GM19397 (cell line): ENCODE measurements at regions not wholly inside any gene's neighbourhood (a gene's known extent, or its start where the extent isn't known, plus 50 kb on each side); places are given as distances from the start of the nearest gene placed in this dataset.

Experiments
- ATAC-seq: cut with Tn5 transposase; IDR thresholded peaks from one replicate; pipeline ENCODE4 v1.9.1; 2021; ENCODE audit warnings: mild to moderate bottlenecking, moderate library complexity; ENCODE audit not compliant: unreplicated experiment

DNA sequence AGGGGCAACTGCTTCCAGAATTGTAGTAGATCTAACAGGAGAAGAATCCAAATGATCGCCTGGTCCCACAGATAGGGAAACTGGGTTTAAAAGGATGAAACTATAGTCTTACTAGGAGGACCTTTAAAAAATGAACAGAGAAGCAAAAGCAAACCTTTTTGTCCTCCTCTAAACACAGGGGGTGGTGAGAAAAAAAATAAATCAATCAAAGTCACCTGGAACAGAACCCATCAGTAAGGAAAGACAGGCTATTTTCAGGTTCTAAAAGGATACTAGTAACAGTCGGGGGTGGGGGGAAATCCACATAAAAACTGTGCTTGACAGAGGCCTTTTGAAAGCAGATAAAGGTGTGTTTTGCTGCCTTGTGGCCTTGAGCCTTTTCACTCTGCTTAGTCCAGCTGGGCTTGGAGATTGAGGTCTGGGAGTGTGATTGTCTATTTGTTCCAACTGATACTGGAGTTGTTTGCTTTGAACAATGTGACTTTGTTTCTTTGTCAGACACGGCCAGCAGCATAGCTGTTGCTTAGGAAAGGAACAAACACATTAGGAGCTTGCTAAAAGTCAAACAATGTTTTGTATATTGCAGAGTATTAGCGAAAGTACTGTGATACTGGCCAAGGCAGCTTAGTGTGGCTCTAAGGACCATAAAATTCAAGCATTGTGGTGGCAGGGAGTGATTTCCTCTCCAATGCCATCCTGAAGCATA lies 141.1 kb upstream of the IRF2BP2 start:
- ATAC-seq: no peak

DNA sequence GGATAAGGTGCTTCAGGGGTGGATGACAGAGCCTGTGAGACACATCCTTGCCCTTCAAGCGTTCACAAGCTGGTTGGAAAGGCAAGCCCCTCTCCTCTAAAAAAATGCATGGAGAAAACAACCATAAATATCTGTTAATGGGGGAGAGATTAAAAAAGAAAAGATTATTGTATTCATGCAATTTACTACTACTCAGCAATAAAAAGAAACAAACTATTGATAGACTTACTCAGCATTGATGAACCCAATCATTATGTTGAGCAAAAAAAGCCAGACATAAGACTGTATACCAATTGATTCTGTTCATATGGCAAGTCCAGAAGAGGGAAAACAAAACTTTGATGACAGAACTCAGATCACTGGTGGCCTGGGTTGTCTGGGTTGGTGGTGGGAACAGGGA lies 138.7 kb upstream of the IRF2BP2 start:
- no peak for ATAC-seq

DNA sequence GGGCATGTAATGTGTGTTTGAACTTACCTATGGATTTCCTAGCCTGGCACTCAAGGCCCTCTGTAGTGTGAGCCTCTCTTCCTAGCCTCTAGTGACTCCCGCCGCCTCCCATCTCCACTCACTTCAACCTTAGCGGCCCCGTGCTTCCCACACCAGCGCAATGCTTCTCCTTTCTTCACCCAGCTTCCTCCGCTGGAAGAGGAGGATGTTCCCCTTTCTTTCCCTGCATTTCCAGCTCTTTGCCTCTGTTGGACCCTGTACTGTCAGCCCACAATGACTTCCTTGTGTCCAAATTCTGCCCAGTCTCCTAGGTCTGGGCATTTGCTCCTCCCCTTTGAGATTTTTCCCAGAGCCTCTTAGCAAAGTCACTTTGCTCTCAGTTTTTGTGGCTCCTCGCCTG lies 138.1 kb upstream of the IRF2BP2 start:
- no peak for ATAC-seq

DNA sequence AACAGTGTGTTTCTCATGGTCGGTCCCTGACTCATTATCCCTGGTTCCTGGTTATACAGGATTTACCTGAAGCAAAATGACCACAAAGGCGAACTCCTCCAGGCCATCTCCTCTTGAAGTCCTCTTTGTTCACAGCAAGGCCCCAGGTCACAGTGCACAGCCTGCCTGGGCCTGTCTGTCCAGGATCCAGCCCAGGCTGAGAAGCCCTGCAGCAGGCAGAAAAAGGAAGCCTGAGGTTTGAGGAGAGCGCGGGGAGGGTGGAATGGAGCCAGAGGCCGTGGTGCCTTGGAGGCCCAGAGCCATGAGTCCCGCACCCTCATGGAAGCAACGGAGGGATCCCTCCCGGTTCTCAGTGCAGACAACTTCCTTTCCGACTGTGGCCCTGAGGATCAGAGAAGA lies 136.8 kb upstream of the IRF2BP2 start:
- ATAC-seq: no peak

DNA sequence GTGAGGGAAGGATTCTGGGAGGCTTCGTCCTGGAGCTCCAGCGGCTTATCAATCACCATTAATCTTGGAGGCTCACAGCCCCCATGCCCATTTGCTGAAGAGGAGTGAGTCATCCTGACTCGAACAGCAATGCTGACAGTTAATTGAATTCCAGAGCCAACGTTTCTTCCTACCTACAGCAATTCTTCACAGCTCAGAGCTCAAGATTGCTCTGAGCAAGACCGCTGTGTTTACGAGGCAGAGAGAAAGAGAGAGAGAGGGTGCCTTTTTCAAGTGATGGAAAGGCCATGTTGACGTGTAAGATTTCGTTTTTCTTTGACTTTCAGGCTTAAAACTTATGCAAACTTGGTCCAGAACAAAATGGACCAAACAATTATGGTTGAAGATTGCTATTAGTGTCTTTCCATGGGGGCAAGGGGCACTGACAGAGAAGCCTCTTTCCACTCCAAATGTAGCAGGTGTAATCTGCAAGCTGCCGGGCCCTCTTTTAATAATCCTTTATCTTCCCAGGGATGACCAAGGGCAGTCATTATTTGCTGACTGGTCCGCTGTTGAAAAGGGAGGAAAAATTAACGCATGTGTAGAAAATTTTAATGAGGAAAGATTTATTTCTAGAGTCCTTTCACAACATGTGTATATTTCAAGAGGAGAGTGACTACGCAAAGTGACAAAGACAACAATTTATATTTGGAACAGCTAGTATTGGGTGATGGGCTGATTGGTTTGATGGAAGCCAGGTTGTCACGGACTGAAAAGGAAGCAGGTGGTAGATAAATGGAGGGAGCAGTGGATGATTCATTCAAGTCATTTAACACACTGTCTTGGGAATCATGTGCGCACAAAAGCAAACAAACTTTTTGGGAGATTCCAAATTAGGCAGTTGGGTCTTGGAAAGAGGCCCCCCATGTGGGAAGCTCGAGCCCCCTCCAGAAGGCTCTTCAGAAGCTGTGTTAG lies 136.1 kb upstream of the IRF2BP2 start:
- ATAC-seq: no peak

DNA sequence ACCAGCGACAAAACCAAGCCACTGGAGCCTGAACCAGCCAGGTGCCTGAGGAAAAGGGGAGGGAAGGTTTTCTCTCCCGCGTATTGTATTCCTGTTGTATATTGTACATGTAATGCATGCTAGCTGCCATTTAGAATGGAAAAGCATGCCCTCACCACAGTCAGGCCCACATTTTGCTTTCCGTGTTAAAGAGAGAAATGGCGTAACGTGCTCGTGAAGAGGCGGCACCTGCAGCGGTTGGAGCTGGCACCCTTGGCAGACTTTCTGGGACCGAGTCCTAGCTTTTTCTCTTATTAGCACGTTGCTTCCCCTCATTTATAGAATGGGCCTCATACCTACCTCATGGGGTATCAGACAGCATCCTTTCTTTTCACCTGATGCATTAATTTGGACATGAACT lies 135.3 kb upstream of the IRF2BP2 start:
- ATAC-seq: no peak

DNA sequence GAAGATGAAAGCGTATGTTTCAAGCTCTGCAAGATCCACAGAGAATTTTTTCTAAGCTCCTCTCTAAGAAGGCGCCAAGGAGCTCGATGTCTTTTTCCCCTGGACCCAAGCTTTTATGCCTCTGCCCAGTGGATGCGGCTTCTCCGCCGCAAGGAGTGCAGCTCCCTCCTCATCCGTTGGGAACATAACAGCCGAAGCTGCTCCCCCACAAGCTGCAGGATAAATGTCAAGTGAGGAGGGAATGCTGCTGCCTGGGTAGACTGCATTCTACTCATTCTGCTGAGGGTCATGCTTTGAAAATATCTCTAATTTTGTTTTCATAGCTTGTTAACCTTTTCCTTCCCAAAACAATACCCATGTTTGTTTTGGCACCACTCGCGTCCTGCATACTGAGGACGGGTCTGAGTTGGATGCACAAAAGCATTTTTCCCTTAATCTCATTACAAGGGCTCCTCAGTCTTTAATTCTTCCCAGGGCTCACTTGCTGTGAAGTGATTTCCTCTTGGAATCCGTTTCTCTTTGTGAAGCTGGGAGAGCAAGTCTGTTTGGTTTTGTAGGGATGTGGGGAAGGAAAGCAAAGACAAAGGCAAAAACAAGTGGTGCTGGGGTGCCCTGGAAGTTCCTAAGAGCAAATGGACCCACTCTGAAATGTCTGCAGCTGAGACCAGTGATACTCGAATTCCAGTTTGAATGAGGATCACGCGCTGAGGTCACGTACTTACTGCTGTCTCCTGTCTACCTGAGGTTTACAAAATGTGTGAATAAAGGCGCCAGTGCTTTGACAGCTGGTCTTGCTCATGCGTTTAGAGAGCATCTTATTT lies 134.0 kb upstream of the IRF2BP2 start:
- no peak for ATAC-seq

DNA sequence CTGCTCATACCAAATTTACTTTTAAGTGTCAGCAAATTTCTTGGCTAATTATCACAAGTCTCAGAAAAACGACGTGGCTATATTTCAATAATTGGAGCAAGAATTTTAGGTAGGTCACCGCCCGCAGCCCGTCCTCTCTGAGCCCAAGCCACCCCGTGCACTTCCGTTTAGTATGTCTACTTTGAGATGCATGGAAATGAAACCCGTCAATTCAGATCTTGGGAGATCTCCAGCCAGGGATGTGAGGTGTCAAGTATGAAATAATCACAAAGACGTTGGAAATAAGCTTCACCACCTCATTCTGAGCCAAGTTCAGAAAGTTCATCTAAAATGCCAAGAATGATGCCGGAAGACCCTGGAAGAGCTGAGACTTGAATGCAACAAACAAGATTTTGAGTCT lies 132.6 kb upstream of the IRF2BP2 start:
- no peak for ATAC-seq

DNA sequence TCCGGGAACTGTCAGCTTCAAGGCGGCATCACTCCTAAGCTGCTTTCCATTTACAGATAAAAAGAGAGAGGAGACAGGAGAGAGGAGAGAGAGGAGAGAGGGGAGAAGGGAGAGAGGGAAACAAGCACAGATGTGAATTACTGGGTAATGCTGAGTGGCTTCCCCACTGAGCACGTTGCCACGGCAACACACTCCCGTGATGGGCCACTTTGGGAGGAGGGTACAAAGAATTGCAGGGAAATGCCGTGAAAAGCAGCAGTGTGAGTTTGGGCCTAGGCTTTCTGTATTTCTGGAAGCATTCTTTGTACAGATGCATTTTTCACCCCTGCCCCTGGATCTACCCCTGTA lies 128.0 kb upstream of the IRF2BP2 start:
- ATAC-seq: no peak

DNA sequence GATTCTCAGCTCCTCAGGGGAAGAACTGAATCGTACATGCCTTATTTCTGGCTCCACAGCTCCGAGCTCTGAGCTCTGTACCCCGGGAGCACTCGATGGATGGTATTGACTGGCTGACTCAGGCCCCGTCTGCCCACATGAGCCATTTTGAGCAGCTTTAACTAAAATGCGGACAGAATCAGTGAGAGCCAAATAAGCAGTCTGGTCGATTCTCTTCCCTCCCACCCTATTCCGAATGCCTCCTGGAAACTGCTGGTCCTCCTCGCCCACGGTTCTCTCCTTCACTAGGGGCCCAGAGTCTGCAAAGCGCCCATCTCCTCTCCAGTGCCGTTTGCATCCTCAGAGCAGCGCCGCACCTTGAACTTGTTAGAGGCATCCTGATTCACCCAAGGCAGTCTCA lies 125.9 kb upstream of the IRF2BP2 start:
- ATAC-seq: no peak

DNA sequence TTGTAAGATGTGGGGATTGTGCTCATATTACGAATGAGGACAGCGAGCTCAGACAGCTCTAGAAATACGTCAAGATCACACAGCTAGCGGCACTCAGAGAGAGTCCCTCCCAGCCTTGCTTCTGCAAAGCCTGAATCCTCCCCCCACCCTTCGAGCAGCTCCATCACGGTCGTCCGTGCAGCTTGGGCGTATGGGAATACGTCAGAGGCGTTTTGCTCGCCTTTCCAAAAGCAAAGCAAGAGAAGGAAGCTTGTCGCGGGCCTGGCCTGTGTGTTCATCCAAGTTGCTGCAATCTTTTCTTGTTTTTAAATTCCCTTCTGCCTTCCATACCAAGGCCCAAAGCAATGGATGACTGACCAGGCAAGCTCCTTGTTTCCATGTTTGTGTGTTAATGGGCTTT lies 125.5 kb upstream of the IRF2BP2 start:
- ATAC-seq: no peak

DNA sequence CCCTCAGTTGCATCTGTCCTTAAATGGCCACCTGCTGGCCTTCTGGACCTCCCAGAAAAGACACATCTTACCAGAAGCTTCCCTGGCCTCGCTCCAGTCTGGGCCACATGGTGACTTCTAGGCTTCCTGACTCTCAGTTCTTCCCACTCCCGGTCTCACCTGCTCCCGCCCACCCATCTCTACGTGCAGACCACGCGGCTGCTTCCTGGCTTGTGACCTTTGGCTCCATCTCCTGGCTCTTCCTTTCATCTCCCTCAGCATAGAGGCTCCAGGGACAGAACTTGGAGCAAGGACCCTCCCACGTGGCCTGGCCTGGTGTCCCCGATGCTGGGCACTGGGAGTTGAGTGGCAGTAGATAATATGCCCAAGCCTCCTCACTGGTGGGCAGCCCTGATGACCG lies 124.9 kb upstream of the IRF2BP2 start:
- no peak for ATAC-seq

DNA sequence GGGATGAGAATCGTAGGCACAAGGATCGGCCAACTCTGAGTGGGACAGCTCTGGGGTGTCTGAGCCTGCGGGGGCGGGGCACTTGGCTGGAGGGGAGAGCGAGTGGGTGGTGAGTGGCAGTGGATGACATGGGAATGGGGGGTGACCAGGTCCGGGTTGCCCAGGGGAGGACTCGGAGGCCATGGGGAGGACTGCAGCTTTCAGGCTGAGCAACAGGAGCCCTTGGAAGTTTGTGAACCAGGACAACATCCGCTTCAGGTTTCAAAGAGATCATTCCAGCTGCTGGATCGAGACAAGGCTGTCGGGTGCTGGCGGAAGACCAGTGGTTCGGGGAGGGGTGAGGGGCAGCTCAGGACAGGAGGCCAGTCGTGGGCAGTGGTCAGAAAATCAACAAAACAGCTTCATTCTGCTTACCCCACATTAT lies 124.4 kb upstream of the IRF2BP2 start:
- ATAC-seq: no peak

DNA sequence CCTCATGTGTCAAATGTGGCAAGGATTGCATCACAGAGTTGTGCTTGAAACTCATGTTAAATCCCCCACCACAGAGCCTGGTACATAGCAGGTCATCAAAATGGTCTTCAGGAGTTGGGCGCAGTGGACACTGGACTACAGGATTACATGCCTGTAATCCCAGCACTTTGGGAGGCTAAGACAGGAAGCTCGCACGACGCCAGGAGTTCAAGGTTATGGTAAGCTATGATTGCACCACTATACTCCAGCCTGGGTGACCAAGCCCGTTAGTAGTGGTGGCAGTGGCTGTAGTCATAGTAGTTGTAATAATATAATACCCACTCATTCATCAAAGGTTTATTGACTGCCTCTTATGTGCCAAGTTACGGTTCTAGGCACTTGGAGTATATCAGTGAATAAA lies 123.4 kb upstream of the IRF2BP2 start:
- ATAC-seq: no peak

DNA sequence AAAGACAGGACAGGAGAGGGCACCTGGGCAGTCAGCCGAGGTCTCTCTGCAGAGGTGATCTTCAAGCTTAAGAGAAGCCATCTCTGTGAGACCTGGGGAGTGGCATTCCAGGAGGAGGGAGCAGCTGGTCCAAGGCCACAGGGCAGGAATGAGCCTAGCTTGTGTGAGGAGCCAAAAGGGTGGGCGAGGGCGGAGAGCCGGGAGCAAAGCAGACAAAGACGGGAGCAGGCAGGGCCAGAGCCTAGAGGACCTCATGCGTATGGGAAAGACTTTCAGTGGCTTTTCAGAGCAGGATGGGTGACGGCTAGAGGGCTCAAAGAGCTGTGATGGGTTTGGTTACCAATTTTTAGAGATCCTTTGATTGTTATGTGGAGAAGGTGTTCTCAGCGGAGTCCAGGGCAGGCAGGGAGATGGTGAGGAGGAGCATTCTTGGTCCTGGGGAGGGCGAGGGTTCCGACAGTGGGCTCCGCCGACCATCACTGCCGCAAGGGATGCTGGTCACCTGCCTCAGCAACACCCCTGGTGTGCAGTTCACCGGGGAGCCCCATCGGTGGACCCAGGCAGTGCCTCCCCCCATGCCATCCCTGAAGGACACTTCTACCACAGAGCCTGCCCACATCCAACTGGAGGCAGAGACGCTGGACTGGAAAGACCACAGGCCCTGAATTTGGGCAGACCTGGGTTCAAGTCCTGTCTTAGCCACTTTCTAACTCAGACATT lies 122.9 kb upstream of the IRF2BP2 start:
- no peak for ATAC-seq

DNA sequence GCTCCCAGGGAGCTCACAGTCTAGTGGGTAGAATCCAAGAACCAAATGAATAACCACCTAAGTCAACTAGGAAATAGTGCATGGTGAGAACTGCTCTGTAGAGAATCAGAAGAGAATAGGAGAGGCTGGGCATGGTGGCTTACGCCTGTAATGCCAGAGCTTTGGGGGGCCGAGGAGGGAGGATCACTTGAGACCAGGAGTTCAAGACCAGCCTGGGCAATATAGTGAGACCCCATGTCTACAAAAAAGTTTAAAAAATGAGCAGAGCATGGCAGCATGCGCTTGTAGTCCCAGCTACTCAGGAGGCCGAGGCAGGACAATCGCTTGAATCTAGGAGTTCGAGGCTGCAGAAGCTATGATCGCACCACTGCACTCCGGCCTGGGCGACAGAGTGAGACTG lies 122.3 kb upstream of the IRF2BP2 start:
- ATAC-seq: no peak

DNA sequence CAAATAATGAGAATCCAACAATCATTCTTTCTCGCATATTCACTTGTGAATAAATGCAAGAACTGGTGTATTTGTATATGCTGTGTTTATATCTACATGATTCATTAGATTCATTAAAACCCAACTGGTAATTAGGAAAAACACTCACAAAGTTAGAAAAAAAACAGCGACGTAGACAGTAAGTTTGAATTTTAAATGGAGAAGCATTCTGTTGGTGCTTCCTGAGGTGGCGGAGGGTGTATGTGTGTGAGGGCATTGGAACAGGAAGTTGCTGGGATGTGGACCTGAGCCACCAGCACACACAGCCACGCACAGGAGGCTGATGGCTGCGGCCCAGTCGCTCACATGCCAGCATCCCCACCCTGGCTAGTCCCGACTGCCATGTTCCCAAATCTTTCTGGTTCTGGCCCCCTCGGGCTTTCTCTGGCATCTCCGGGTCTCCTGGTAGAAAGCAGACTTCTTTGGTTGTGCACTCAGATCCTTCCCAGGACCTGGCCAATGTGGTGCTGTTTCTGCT lies 121.6 kb upstream of the IRF2BP2 start:
- peak; percentile 13 for ATAC-seq

DNA sequence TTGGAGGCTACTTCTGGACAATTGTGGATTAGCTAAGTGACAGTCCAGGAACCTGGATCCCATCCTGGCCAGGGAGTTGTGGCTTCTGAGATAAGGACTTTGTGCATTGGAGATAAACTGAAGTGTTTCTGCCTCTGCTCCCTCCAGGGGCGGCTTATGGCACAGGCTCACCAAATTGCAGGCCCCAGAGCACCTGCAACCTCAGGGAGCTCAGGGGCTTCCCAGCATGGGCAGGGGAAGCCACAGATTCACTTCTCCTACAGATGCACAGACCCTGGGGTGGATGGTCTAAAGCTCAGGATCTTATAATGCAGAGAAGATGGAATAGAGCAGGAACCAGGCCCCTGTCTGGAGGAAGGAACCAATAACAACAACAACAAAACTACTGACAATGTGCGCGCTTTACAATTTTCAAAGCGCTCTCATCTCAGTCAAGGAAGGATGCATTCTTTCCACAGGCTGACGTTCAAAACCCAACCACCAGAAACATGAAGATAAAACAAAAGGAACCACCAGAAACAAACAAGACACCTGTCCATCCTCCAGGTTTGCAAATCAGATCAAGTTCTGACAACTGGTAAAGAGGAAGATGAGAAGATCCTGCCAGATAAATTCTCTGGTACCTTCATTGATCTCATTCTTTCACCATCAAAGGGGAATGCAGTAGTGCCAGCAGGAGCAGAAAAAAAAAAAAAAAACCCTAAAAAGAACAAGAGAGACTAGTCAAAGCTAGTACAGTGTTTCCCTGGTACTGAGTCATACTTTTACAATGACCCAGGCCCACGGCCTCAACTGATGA lies 121.0 kb upstream of the IRF2BP2 start:
- ATAC-seq: peak; percentile 43

DNA sequence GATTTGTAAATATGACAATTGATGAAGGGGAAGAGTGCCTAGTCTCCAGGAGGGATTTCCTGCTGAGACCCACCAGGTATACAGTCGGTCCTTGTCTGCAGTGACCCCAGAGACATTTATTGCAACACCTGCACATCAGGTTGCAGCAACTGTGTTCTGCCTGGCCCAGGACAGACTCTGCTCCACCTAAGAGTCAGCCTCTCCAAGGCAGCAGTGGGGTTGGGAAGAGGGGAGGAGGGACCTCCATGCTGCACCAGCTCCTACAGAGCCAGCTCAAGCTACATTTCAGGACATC lies 120.4 kb upstream of the IRF2BP2 start:
- no peak for ATAC-seq
